H1 (cell line): ENCODE measurements at regions not wholly inside any gene's neighbourhood (a gene's known extent, or its start where the extent isn't known, plus 50 kb on each side); places are given as distances from the start of the nearest gene placed in this dataset.

ENCODE experiments used
- ATF2 ChIP-seq: IDR thresholded peaks from 2 replicates; pipeline ENCODE4 v1.6.1; 2012; ENCODE audit warnings: low read length, inconsistent platforms
- CTCF ChIP-seq, 3 experiments: IDR thresholded peaks; 1 replicate in 2 of 3; 2 replicates in 1 of 3; pipeline versions ENCODE4 v1.5.1 to v1.6.1; 2011; ENCODE audit warnings: low read length in 3 of 3, mild to moderate bottlenecking in 3 of 3, inconsistent platforms in 2 of 3, low read depth in 1 of 3, moderate library complexity in 1 of 3; ENCODE audit not compliant: insufficient read depth in 1 of 3; ENCODE audit errors: control extremely low read depth in 1 of 3
- GABPA ChIP-seq: IDR thresholded peaks from 2 replicates; pipeline ENCODE4 v1.6.1; 2011; ENCODE audit warnings: mild to moderate bottlenecking, low read length, moderate library complexity, borderline replicate concordance; ENCODE audit not compliant: insufficient read depth
- HDAC6 ChIP-seq: IDR thresholded peaks from one replicate; pipeline ENCODE4 v1.7.1; 2012; ENCODE audit warnings: low read depth, mild to moderate bottlenecking, inconsistent platforms, low read length, moderate library complexity
- JUN ChIP-seq: IDR thresholded peaks from 2 replicates; pipeline ENCODE4 v1.6.1; 2011; ENCODE audit warnings: low read depth, mild to moderate bottlenecking, improper control_type of control experiment, low read length
- KDM5A ChIP-seq: fragments of 200-600 bp; IDR thresholded peaks from 2 replicates; pipeline ENCODE4 v1.7.1; 2012; ENCODE audit warnings: mild to moderate bottlenecking, low read length, inconsistent platforms, mixed read lengths
- POLR2AphosphoS5 ChIP-seq: IDR thresholded peaks from 2 replicates; pipeline ENCODE4 v1.6.1; 2011; ENCODE audit warnings: low read depth, low read length
- RXRA ChIP-seq: IDR thresholded peaks from 2 replicates; pipeline ENCODE4 v1.6.1; 2011; ENCODE audit warnings: low read depth, mild to moderate bottlenecking, low read length, moderate library complexity; ENCODE audit not compliant: insufficient read depth
- SIN3A ChIP-seq, 2 experiments: IDR thresholded peaks in 1 of 2; conservative IDR thresholded peaks in 1 of 2; 2 replicates each; pipeline ENCODE4 v1.6.1; 2011 to 2012; ENCODE audit warnings: low read length in 2 of 2, improper control_type of control experiment in 1 of 2, low read depth in 1 of 2, mild to moderate bottlenecking in 1 of 2
- TBP ChIP-seq: IDR thresholded peaks from 2 replicates; pipeline ENCODE4 v1.6.1; 2011; ENCODE audit warnings: low read depth, low read length, improper control_type of control experiment
- TEAD4 ChIP-seq: IDR thresholded peaks from 2 replicates; pipeline ENCODE4 v1.6.1; 2012; ENCODE audit warnings: low read depth, low read length, inconsistent platforms, mixed read lengths
- USF2 ChIP-seq: IDR thresholded peaks from 2 replicates; pipeline ENCODE4 v1.6.1; 2011; ENCODE audit warnings: low read length, improper control_type of control experiment

GRCh38 chr20:46791722-46792416 lies 82.4 kb downstream of the SLC2A10 start:
- peak in 2 of 3 experiments; percentile 10 to 21; a peak in 2 of 4 replicates for TF ChIP-seq CTCF (IDR thresholded peaks at IDR 0.05; ENCODE audit: control extremely low read depth in 1 of 3, insufficient read depth in 1 of 3, low read depth in 1 of 3, low read length in 3 of 3)
- TF ChIP-seq HDAC6, result no peak
- TF ChIP-seq USF2, result no peak
- no peak for TF ChIP-seq SIN3A (conservative IDR thresholded peaks at IDR 0.05 in 1 of 2, IDR thresholded peaks at IDR 0.05 in 1 of 2; ENCODE audit: low read depth in 1 of 2, low read length in 2 of 2)
- no peak for TF ChIP-seq TEAD4
- TF ChIP-seq POLR2AphosphoS5, result no peak
- TF ChIP-seq JUN, result no peak
- TF ChIP-seq ATF2, result no peak
- TF ChIP-seq RXRA, result no peak
- no peak for TF ChIP-seq TBP
- no peak for TF ChIP-seq KDM5A
- TF ChIP-seq GABPA, result no peak
